H9 (cell line): ENCODE measurements at regions not wholly inside any gene's neighbourhood (a gene's known extent, or its start where the extent isn't known, plus 50 kb on each side); places are given as distances from the start of the nearest gene placed in this dataset.

Experiments used
- DNase-seq: peaks from one replicate; pipeline ENCODE4 v3.0.0-alpha.2; 2017
- H2AFZ ChIP-seq: one replicate; pipeline ENCODE4 v1.6.1; 2013; ENCODE audit warnings: mild to moderate bottlenecking, low read length, control low read depth, moderate library complexity
- H2AK5ac ChIP-seq: 2 replicates; pipeline ENCODE4 v1.6.1; 2013; ENCODE audit warnings: low read length, control low read depth, mixed read lengths; ENCODE audit not compliant: insufficient read length
- H2BK120ac ChIP-seq: one replicate; pipeline ENCODE4 v1.6.1; 2013; ENCODE audit warnings: low read depth, mild to moderate bottlenecking, low read length, control low read depth, inconsistent platforms; ENCODE audit not compliant: poor library complexity, severe bottlenecking
- H2BK12ac ChIP-seq: 2 replicates; pipeline ENCODE4 v1.6.1; 2013; ENCODE audit warnings: low read length, control low read depth, mixed read lengths, low read depth; ENCODE audit not compliant: insufficient read length
- H2BK15ac ChIP-seq: 2 replicates; pipeline ENCODE4 v1.6.1; 2013; ENCODE audit warnings: low read depth, low read length, control low read depth
- H2BK20ac ChIP-seq: one replicate; pipeline ENCODE4 v1.6.1; 2013; ENCODE audit warnings: low read depth, mild to moderate bottlenecking, low read length, control low read depth, inconsistent platforms; ENCODE audit not compliant: poor library complexity, severe bottlenecking
- H2BK5ac ChIP-seq: 2 replicates; pipeline ENCODE4 v1.6.1; 2013; ENCODE audit warnings: low read length, control low read depth, mixed read lengths; ENCODE audit not compliant: insufficient read length
- H3K14ac ChIP-seq: 2 replicates; pipeline ENCODE4 v1.6.1; 2013; ENCODE audit warnings: low read length, control low read depth; ENCODE audit not compliant: insufficient read depth
- H3K18ac ChIP-seq: 2 replicates; pipeline ENCODE4 v1.6.1; 2013; ENCODE audit warnings: low read depth, mild to moderate bottlenecking, mixed read lengths, low read length, control low read depth; ENCODE audit not compliant: insufficient read length
- H3K23ac ChIP-seq: 2 replicates; pipeline ENCODE4 v1.6.1; 2013; ENCODE audit warnings: low read length, control low read depth, mixed read lengths, low read depth; ENCODE audit not compliant: insufficient read length
- H3K23me2 ChIP-seq: 2 replicates; pipeline ENCODE4 v1.6.1; 2013; ENCODE audit warnings: low read depth, mild to moderate bottlenecking, mixed read lengths, low read length, control low read depth; ENCODE audit not compliant: insufficient read length, poor library complexity, severe bottlenecking
- H3K27ac ChIP-seq: 2 replicates; pipeline ENCODE4 v1.5.1; 2013; ENCODE audit warnings: low read length, control low read depth, mixed read lengths, low read depth; ENCODE audit not compliant: insufficient read length
- H3K27me3 ChIP-seq: 2 replicates; pipeline ENCODE4 v1.6.1; 2013; ENCODE audit warnings: low read length, control low read depth, inconsistent platforms; ENCODE audit not compliant: insufficient read depth
- H3K4ac ChIP-seq: 2 replicates; pipeline ENCODE4 v1.6.1; 2013; ENCODE audit warnings: low read depth, mild to moderate bottlenecking, control low read depth, inconsistent platforms, low read length, moderate library complexity
- H3K4me1 ChIP-seq: 2 replicates; pipeline ENCODE4 v1.6.1; 2013; ENCODE audit warnings: low read length, control low read depth, inconsistent platforms; ENCODE audit not compliant: insufficient read depth
- H3K4me2 ChIP-seq: 2 replicates; pipeline ENCODE4 v1.6.1; 2013; ENCODE audit warnings: low read length, control low read depth, mixed read lengths; ENCODE audit not compliant: insufficient read length, insufficient read depth
- H3K56ac ChIP-seq: 2 replicates; pipeline ENCODE4 v1.6.1; 2013; ENCODE audit warnings: low read depth, mild to moderate bottlenecking, mixed read lengths, low read length, control low read depth; ENCODE audit not compliant: insufficient read length
- H3K79me1 ChIP-seq: 2 replicates; pipeline ENCODE4 v1.6.1; 2013; ENCODE audit warnings: low read depth, mild to moderate bottlenecking, moderate library complexity, low read length, control low read depth, inconsistent platforms; ENCODE audit not compliant: insufficient read depth, poor library complexity, severe bottlenecking
- H3K79me2 ChIP-seq: 2 replicates; pipeline ENCODE4 v1.6.1; 2013; ENCODE audit warnings: low read length, control low read depth, inconsistent platforms; ENCODE audit not compliant: insufficient read depth
- H3K9ac ChIP-seq: 2 replicates; pipeline ENCODE4 v1.6.1; 2013; ENCODE audit warnings: low read length, control low read depth, mixed read lengths; ENCODE audit not compliant: insufficient read length; ENCODE audit errors: extremely low read depth
- H3K9me3 ChIP-seq: one replicate; pipeline ENCODE4 v1.6.1; 2013; ENCODE audit warnings: low read depth, low read length, inconsistent platforms; ENCODE audit not compliant: control insufficient read depth
- H3T11ph ChIP-seq: one replicate; pipeline ENCODE4 v1.6.1; 2013; ENCODE audit warnings: mild to moderate bottlenecking, low read length, control low read depth, inconsistent platforms
- H4K20me1 ChIP-seq: one replicate; pipeline ENCODE4 v1.6.1; 2013; ENCODE audit not compliant: control insufficient read depth, insufficient read length, insufficient read depth
- H4K5ac ChIP-seq: 2 replicates; pipeline ENCODE4 v1.6.1; 2013; ENCODE audit warnings: low read depth, mild to moderate bottlenecking, mixed read lengths, low read length, control low read depth; ENCODE audit not compliant: insufficient read length
- H4K8ac ChIP-seq: replicated peaks from 2 replicates; pipeline ENCODE4 v1.6.1; 2013; ENCODE audit warnings: low read length, control low read depth, mixed read lengths, low read depth; ENCODE audit not compliant: insufficient read length
- H4K91ac ChIP-seq: 2 replicates; pipeline ENCODE4 v1.6.1; 2013; ENCODE audit warnings: low read depth, mild to moderate bottlenecking, moderate library complexity, mixed read lengths, low read length, control low read depth; ENCODE audit not compliant: insufficient read length
- H3K27ac Mint-ChIP-seq, 3 experiments: 2 replicates in 2 of 3; 3 replicates in 1 of 3; pipeline ENCODE4 v1.8.0; 2020 to 2021; ENCODE audit warnings: mixed read lengths in 3 of 3, mild to moderate bottlenecking in 1 of 3, moderate library complexity in 1 of 3
- H3K27me3 Mint-ChIP-seq: 2 replicates; pipeline ENCODE4 v1.8.0; 2021; ENCODE audit warnings: low read depth, mild to moderate bottlenecking, moderate library complexity, mixed read lengths
- H3K36me3 Mint-ChIP-seq, 3 experiments: 2 replicates in 2 of 3; 3 replicates in 1 of 3; pipeline ENCODE4 v1.8.0; 2020 to 2021; ENCODE audit warnings: low read depth in 3 of 3, mixed read lengths in 3 of 3; ENCODE audit not compliant: insufficient read depth in 1 of 3
- H3K4me1 Mint-ChIP-seq, 2 experiments: 2 replicates each; pipeline ENCODE4 v1.8.0; 2020; ENCODE audit warnings: mixed read lengths in 2 of 2
- H3K4me3 Mint-ChIP-seq, 2 experiments: 2 replicates in 1 of 2; 3 replicates in 1 of 2; pipeline ENCODE4 v1.8.0; 2020 to 2021; ENCODE audit warnings: mild to moderate bottlenecking in 2 of 2, mixed read lengths in 2 of 2, moderate library complexity in 1 of 2
- H3K9me3 Mint-ChIP-seq, 2 experiments: 2 replicates in 1 of 2; 3 replicates in 1 of 2; pipeline ENCODE4 v1.8.0; 2020; ENCODE audit warnings: mild to moderate bottlenecking in 2 of 2, mixed read lengths in 2 of 2, moderate library complexity in 1 of 2
- WGBS: extraction: QIAGEN DNeasy Blood & Tissue Kit; methylation state at CpG from one replicate; pipeline ENCODE4 v1.1.7; 2013; ENCODE audit warnings: missing lambda C conversion rate, low lambda C conversion rate, mixed read lengths; ENCODE audit not compliant: insufficient read length; ENCODE audit errors: extremely low coverage; 5-methylcytosine and 5-hydroxymethylcytosine counted together
- TF ChIP-seq, protein P1 (sequence below): fragments of 200-600 bp; sonication (generic); conservative IDR thresholded peaks from 3 replicates; pipeline ENCODE4 v1.8.0; 2021; ENCODE audit warnings: antibody characterized with exemption, mild to moderate bottlenecking

- no peak overlapping the region for H3K4ac ChIP-seq
- no peak overlapping the region for H3K27ac ChIP-seq
- H4K91ac ChIP-seq, result no peak overlapping the region
- H3K36me3 Mint-ChIP-seq, result no peaks in the 10 kb centered on the region; a peak in 1 of 7 replicates
- H2BK120ac ChIP-seq, result no peak overlapping the region
- no peak overlapping the region for H3K23ac ChIP-seq
- no peak overlapping the region for H3K4me2 ChIP-seq
- H3K4me1 ChIP-seq, result no peaks in the 10 kb centered on the region
- H3K18ac ChIP-seq, result no peak overlapping the region
- no peak overlapping the region for H2BK20ac ChIP-seq
- H3K4me3 Mint-ChIP-seq, result no peak overlapping the region
- no peaks in the 10 kb centered on the region for H4K20me1 ChIP-seq
- H3K27ac Mint-ChIP-seq, result no peak overlapping the region
- no peak overlapping the region for H2AK5ac ChIP-seq
- H2BK5ac ChIP-seq, result no peak overlapping the region
- H3K9me3 Mint-ChIP-seq, result peaks cover 0 to 6% of the 10 kb centered on the region in 2 experiments; a peak in 3 of 5 replicates
- no peaks in the 10 kb centered on the region for H3K4me1 Mint-ChIP-seq
- no peak overlapping the region for H3K9ac ChIP-seq
- TF ChIP-seq, protein P1, sequence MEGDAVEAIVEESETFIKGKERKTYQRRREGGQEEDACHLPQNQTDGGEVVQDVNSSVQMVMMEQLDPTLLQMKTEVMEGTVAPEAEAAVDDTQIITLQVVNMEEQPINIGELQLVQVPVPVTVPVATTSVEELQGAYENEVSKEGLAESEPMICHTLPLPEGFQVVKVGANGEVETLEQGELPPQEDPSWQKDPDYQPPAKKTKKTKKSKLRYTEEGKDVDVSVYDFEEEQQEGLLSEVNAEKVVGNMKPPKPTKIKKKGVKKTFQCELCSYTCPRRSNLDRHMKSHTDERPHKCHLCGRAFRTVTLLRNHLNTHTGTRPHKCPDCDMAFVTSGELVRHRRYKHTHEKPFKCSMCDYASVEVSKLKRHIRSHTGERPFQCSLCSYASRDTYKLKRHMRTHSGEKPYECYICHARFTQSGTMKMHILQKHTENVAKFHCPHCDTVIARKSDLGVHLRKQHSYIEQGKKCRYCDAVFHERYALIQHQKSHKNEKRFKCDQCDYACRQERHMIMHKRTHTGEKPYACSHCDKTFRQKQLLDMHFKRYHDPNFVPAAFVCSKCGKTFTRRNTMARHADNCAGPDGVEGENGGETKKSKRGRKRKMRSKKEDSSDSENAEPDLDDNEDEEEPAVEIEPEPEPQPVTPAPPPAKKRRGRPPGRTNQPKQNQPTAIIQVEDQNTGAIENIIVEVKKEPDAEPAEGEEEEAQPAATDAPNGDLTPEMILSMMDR, result no peak
- no peaks in the 10 kb centered on the region for H3K79me1 ChIP-seq
- H2BK12ac ChIP-seq, result no peak overlapping the region
- H2BK15ac ChIP-seq, result no peak overlapping the region
- no peaks in the 10 kb centered on the region for H3K79me2 ChIP-seq
- WGBS, result no CpG with 5 or more reads among the region's 16 CpGs
- no peak overlapping the region for H4K8ac ChIP-seq
- no peaks in the 10 kb centered on the region for H3K27me3 ChIP-seq
- no peaks in the 10 kb centered on the region for H3K23me2 ChIP-seq
- no peak for DNase-seq
- H3K9me3 ChIP-seq, result no peaks in the 10 kb centered on the region
- no peak overlapping the region for H3K56ac ChIP-seq
- H3T11ph ChIP-seq, result no peak overlapping the region
- no peak overlapping the region for H2AFZ ChIP-seq
- H3K27me3 Mint-ChIP-seq, result peaks cover 2% of the 10 kb centered on the region
- H3K14ac ChIP-seq, result no peak overlapping the region
- H4K5ac ChIP-seq, result no peak overlapping the region
Observed at GRCh38 chr20:24815196-24815815, 133.8 kb upstream of the CST7 start.
